ENCODE measurements at regions not wholly inside any gene's neighbourhood (a gene's known extent, or its start where the extent isn't known, plus 50 kb on each side); places are given as distances from the start of the nearest gene placed in this dataset.

DNA sequence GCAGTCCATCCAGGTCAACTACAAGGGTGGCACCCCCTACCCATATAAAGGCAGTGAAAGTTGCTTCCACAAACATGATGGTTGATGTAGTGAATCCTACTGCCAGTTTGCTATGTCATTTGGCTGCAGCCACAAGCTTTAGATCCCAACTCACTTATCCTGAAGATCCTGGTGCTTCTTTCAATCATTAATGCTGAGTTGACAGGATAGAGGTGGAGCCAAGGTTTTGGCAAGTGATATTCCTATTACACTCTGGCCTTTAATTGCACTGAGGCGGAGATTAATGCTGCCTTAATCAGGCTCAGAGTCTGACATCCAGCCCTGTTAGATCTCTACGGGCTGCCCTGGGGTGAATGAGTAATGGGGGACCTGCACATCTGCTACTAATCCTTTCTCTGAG is 542.4 kb upstream of the ARX start:
- no peak for DNase-seq (ENCODE audit: low read depth)
- TF ChIP-seq, protein P1, sequence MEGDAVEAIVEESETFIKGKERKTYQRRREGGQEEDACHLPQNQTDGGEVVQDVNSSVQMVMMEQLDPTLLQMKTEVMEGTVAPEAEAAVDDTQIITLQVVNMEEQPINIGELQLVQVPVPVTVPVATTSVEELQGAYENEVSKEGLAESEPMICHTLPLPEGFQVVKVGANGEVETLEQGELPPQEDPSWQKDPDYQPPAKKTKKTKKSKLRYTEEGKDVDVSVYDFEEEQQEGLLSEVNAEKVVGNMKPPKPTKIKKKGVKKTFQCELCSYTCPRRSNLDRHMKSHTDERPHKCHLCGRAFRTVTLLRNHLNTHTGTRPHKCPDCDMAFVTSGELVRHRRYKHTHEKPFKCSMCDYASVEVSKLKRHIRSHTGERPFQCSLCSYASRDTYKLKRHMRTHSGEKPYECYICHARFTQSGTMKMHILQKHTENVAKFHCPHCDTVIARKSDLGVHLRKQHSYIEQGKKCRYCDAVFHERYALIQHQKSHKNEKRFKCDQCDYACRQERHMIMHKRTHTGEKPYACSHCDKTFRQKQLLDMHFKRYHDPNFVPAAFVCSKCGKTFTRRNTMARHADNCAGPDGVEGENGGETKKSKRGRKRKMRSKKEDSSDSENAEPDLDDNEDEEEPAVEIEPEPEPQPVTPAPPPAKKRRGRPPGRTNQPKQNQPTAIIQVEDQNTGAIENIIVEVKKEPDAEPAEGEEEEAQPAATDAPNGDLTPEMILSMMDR (IDR thresholded peaks at IDR 0.05; ENCODE audit: control insufficient read depth, extremely low read depth, insufficient read depth) = no peak
- H3K4me3 ChIP-seq (ENCODE audit: low read depth, low read length) = no peak overlapping the region

DNA sequence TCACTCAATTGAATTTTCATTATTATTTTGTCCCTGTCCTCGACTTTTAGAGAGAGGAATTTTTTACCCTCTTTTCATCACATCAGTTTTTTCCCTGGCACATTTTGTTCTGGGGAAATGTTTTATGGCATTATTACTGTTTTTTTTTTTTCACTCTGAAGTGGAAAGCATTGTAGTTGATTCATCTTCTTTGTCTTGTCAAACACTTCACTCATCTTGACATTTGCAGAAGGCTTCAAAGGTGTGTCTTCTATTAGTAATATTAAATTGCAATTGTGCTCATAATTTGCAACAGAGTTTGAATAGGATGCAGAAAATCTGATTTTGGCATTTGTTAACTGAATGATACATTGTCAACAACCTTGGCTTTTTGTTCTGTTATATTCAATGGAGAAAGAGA is 545.4 kb upstream of the ARX start:
- no peak for DNase-seq (ENCODE audit: low read depth)
- no peak overlapping the region for H3K4me3 ChIP-seq (ENCODE audit: low read depth, low read length)
- TF ChIP-seq, protein P1 (IDR thresholded peaks at IDR 0.05; ENCODE audit: control insufficient read depth, extremely low read depth, insufficient read depth) = no peak

DNA sequence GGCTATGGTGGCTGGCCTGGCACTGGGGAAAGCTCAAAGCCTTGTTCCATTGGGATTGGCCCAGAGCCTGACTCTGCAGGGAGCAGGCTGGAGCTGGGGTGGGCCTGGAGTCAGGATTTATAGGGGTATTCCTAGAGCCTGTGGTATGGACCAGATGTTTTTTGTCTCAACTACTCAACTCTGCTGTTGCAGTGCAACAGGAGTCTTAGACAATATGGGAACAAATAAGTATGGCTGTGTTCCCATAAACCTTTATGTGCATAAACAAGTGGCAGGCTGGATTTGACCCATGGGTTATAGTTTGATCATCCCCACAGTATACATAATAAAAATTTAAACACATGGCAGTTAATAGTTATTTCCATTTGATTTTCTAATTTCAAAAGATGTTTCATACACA is 557.9 kb upstream of the ARX start:
- no peak overlapping the region for H3K4me3 ChIP-seq (ENCODE audit: low read depth, low read length)
- TF ChIP-seq, protein P1 (IDR thresholded peaks at IDR 0.05; ENCODE audit: control insufficient read depth, extremely low read depth, insufficient read depth) = no peak
- peak; percentile 54 for DNase-seq (ENCODE audit: low read depth)

DNA sequence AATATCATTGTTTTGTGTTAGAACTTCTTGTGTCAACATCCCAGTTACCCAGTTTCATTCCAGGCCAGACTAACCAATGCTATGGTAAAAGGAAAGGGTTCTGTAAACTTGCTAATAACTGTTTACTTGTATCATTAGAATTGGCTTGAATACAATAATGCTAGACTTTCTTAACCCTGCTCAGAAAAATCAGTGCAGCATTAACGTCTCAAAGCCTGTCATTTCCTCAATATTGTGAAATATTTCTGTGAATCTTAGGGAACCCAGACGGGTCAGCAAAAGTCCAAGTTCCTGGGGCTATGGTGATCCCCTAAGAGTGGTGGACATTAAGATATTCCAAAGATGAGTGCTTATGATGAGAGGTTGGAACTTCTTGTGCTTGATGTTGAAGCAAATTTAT is 541.2 kb upstream of the MAGEB18 start:
- no peak for DNase-seq (ENCODE audit: low read depth)

DNA sequence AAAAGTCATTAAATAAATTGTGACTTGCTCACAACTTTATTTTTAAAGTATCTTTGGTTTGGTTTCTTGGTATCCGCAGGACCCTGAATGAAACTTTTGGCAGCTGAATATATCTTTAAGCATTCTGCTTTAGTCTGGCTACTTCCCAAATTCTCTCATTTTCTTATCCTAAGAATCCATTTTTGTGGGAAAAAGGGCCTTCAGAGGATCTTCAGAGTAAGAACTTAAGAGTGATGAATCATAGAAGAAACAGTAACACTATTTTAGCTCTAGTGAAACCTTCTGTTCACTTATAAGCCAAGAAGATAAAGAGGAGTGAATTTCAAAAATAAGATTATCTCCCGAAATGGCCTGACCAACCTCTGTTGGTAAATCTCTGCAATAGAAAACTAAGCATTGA is 540.6 kb upstream of the MAGEB18 start:
- DNase-seq (ENCODE audit: low read depth) = no peak
- TF ChIP-seq, protein P1 (IDR thresholded peaks at IDR 0.05; ENCODE audit: control insufficient read depth, extremely low read depth, insufficient read depth) = no peak
- no peak overlapping the region for H3K4me3 ChIP-seq (ENCODE audit: low read depth, low read length)

More for the DNA sequence above, 541.2 kb upstream of the MAGEB18 start:
- TF ChIP-seq, protein P1 (IDR thresholded peaks at IDR 0.05; ENCODE audit: control insufficient read depth, extremely low read depth, insufficient read depth) = no peak
- H3K4me3 ChIP-seq (ENCODE audit: low read depth, low read length) = no peak overlapping the region

DNA sequence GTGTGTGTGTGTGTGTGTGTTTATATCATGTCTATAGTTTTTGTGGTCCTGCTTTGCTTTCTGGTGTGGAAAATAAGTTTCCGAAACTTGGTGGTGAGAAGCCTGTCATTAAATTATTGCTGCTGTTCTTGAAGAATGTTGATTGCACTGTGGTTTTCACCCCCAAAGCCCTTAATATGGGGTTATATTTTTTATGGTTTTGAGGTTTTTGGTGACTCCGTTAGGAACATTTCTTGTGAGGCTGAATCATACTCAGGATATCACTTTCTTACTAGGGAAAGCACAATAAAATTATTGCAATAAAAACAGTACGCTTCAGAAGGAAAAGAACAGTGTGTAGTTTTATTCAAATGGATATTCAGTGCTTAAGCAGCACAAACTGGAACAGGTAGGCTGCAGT is 539.1 kb upstream of the MAGEB18 start:
- no peak for DNase-seq (ENCODE audit: low read depth)
- H3K4me3 ChIP-seq (ENCODE audit: low read depth, low read length) = no peak overlapping the region
- TF ChIP-seq, protein P1 (IDR thresholded peaks at IDR 0.05; ENCODE audit: control insufficient read depth, extremely low read depth, insufficient read depth) = no peak

DNA sequence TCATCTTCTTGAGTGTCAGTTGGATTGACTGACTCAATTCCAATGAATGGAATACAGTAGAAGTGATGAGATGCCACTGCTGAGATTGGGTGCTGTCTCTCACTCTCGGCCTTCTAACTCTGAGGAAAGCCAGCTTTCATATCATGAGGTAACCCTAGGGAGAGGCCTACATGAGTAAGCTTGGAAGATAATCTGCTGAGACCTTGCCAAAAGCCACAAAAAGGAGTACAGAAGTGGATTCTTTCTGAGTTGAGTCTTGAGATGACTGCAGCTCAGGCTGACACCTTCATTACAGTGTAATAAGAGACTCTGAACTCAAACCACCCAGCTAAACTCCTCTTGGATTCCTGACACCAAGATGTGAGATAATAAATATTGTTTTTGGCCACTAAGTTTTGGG is 537.4 kb upstream of the MAGEB18 start:
- H3K4me3 ChIP-seq (ENCODE audit: low read depth, low read length) = no peak overlapping the region
- TF ChIP-seq, protein P1 (IDR thresholded peaks at IDR 0.05; ENCODE audit: control insufficient read depth, extremely low read depth, insufficient read depth) = no peak
- DNase-seq (ENCODE audit: low read depth) = no peak

Measured in LNCaP clone FGC (cell line).